BLaER1 treated with 17β-estradiol and CSF1 and Interleukin-3, amounts not matched to agents 10 nM and 100 nM (cell line): ENCODE measurements at regions not wholly inside any gene's neighbourhood (a gene's known extent, or its start where the extent isn't known, plus 50 kb on each side); places are given as distances from the start of the nearest gene placed in this dataset.

Source experiments
- H3K27ac ChIP-seq, 11 experiments: shearing (Covaris generic); formaldehyde crosslinking; 2 replicates each; pipeline ENCODE4 v1.8.1; 2022
- H3K27me3 ChIP-seq, 11 experiments: shearing (Covaris generic); formaldehyde crosslinking; 2 replicates each; pipeline ENCODE4 v1.8.1; 2022
- H3K36me3 ChIP-seq, 11 experiments: shearing (Covaris generic); formaldehyde crosslinking; 2 replicates each; pipeline ENCODE4 v1.8.1; 2022
- H3K4me1 ChIP-seq, 10 experiments: shearing (Covaris generic); formaldehyde crosslinking; 2 replicates each; pipeline ENCODE4 v1.8.1; 2022
- H3K4me2 ChIP-seq, 11 experiments: shearing (Covaris generic); formaldehyde crosslinking; 2 replicates each; pipeline ENCODE4 v1.8.1; 2022
- H3K4me3 ChIP-seq, 10 experiments: shearing (Covaris generic); formaldehyde crosslinking; 2 replicates each; pipeline ENCODE4 v1.8.1; 2022
- H3K9ac ChIP-seq, 11 experiments: shearing (Covaris generic); formaldehyde crosslinking; 2 replicates each; pipeline ENCODE4 v1.8.1; 2022
- H3K9me3 ChIP-seq, 11 experiments: shearing (Covaris generic); formaldehyde crosslinking; replicated peaks in 1 of 11; 2 replicates each; pipeline ENCODE4 v1.8.1; 2022
- H4K20me1 ChIP-seq, 11 experiments: shearing (Covaris generic); formaldehyde crosslinking; 2 replicates each; pipeline ENCODE4 v1.8.1; 2022
- Cebpa-rat ChIP-seq, 11 experiments: shearing (Covaris generic); IDR thresholded peaks; 2 replicates each; pipeline ENCODE4 v1.8.1; 2022

GRCh38 chr10:4686644-4686996 lies 139.4 kb upstream of the AKR1E2 start:
- no peak overlapping the region for H3K4me2 ChIP-seq
- H4K20me1 ChIP-seq: no peaks in the 10 kb centered on the region

GRCh38 chr10:4685904-4686643 lies 139.9 kb upstream of the AKR1E2 start:
- H3K4me1 ChIP-seq: peaks cover 0 to 13% (median 0%) of the 10 kb centered on the region in 10 experiments; a peak in 4 of 20 replicates
- H3K27ac ChIP-seq: no peak overlapping the region

More at GRCh38 chr10:4686644-4686996, 139.4 kb upstream of the AKR1E2 start:
- Histone ChIP-seq H3K4me3 (no peak overlapping the region), H3K27ac (no peak overlapping the region), H3K4me1 (peaks cover 0 to 13% (median 0%) of the 10 kb centered on the region in 10 experiments; a peak in 4 of 20 replicates), H3K9me3 (no peaks in the 10 kb centered on the region), H3K36me3 (no peaks in the 10 kb centered on the region), H3K9ac (no peak overlapping the region), H3K27me3 (no peaks in the 10 kb centered on the region)
- TF ChIP-seq Cebpa-rat (IDR thresholded peaks at IDR 0.05): no peak

GRCh38 chr10:4685491-4685890 lies 140.5 kb upstream of the AKR1E2 start:
- Histone ChIP-seq H3K4me1 (peaks cover 0 to 13% (median 0%) of the 10 kb centered on the region in 10 experiments; a peak in 4 of 20 replicates), H3K9ac (no peak overlapping the region), H3K9me3 (no peaks in the 10 kb centered on the region), H3K27ac (no peak overlapping the region), H3K36me3 (no peaks in the 10 kb centered on the region), H3K4me3 (no peak overlapping the region), H3K27me3 (no peaks in the 10 kb centered on the region), H3K4me2 (no peak overlapping the region), H4K20me1 (no peaks in the 10 kb centered on the region)
- no peak for TF ChIP-seq Cebpa-rat (IDR thresholded peaks at IDR 0.05)

More at GRCh38 chr10:4685904-4686643, 139.9 kb upstream of the AKR1E2 start:
- H3K4me2 ChIP-seq: no peak overlapping the region
- no peaks in the 10 kb centered on the region for H3K27me3 ChIP-seq
- H3K36me3 ChIP-seq: no peaks in the 10 kb centered on the region
- no peaks in the 10 kb centered on the region for H3K9me3 ChIP-seq
- no peak overlapping the region for H3K9ac ChIP-seq
- no peaks in the 10 kb centered on the region for H4K20me1 ChIP-seq
- TF ChIP-seq Cebpa-rat (IDR thresholded peaks at IDR 0.05): no peak
- no peak overlapping the region for H3K4me3 ChIP-seq

GRCh38 chr10:4684434-4684833 lies 141.6 kb upstream of the AKR1E2 start:
- no peaks in the 10 kb centered on the region for H4K20me1 ChIP-seq
- H3K27ac ChIP-seq: no peak overlapping the region
- no peak overlapping the region for H3K9ac ChIP-seq
- TF ChIP-seq Cebpa-rat (IDR thresholded peaks at IDR 0.05): no peak
- H3K36me3 ChIP-seq: no peaks in the 10 kb centered on the region
- no peak overlapping the region for H3K4me3 ChIP-seq
- H3K27me3 ChIP-seq: no peaks in the 10 kb centered on the region
- H3K9me3 ChIP-seq: no peaks in the 10 kb centered on the region
- H3K4me2 ChIP-seq: no peak overlapping the region
- H3K4me1 ChIP-seq: peaks cover 0 to 13% (median 0%) of the 10 kb centered on the region in 10 experiments; a peak in 4 of 20 replicates

- Histone ChIP-seq H3K4me3 (no peak overlapping the region), H3K27me3 (no peaks in the 10 kb centered on the region), H3K27ac (no peak overlapping the region), H3K4me2 (no peak overlapping the region), H3K4me1 (peaks cover 0 to 10% (median 0%) of the 10 kb centered on the region in 10 experiments; a peak in 4 of 20 replicates), H4K20me1 (no peaks in the 10 kb centered on the region), H3K9me3 (no peaks in the 10 kb centered on the region), H3K9ac (no peak overlapping the region), H3K36me3 (no peaks in the 10 kb centered on the region)
- TF ChIP-seq Cebpa-rat (IDR thresholded peaks at IDR 0.05): no peak
These were observed 142.2 kb upstream of the AKR1E2 start for GRCh38 chr10:4683838-4684237.

- Histone ChIP-seq H4K20me1 (no peaks in the 10 kb centered on the region), H3K4me1 (peaks cover 0 to 8% (median 0%) of the 10 kb centered on the region in 10 experiments; a peak in 4 of 20 replicates), H3K9ac (no peak overlapping the region), H3K4me3 (no peak overlapping the region), H3K9me3 (no peaks in the 10 kb centered on the region), H3K27me3 (no peaks in the 10 kb centered on the region), H3K36me3 (no peaks in the 10 kb centered on the region), H3K27ac (no peak overlapping the region), H3K4me2 (no peak overlapping the region)
- no peak for TF ChIP-seq Cebpa-rat (IDR thresholded peaks at IDR 0.05)
These were observed 142.9 kb upstream of the AKR1E2 start for GRCh38 chr10:4683137-4683536.

- H4K20me1 ChIP-seq: no peaks in the 10 kb centered on the region
- no peak overlapping the region for H3K9ac ChIP-seq
- no peaks in the 10 kb centered on the region for H3K9me3 ChIP-seq
- H3K36me3 ChIP-seq: no peaks in the 10 kb centered on the region
- peaks cover 0 to 7% (median 0%) of the 10 kb centered on the region in 10 experiments; a peak in 2 of 20 replicates for H3K4me1 ChIP-seq
- H3K4me2 ChIP-seq: no peak overlapping the region
- TF ChIP-seq Cebpa-rat (IDR thresholded peaks at IDR 0.05): no peak
- no peak overlapping the region for H3K4me3 ChIP-seq
- H3K27ac ChIP-seq: no peak overlapping the region
- H3K27me3 ChIP-seq: no peaks in the 10 kb centered on the region
These were observed 146.9 kb upstream of the AKR1E2 start for GRCh38 chr10:4678951-4679671.

- no peaks in the 10 kb centered on the region for H3K36me3 ChIP-seq
- no peak overlapping the region for H3K4me3 ChIP-seq
- no peak overlapping the region for H3K4me2 ChIP-seq
- H3K27me3 ChIP-seq: no peaks in the 10 kb centered on the region
- H3K4me1 ChIP-seq: peaks cover 0 to 7% (median 0%) of the 10 kb centered on the region in 10 experiments; a peak in 2 of 20 replicates
- H4K20me1 ChIP-seq: no peaks in the 10 kb centered on the region
- H3K9ac ChIP-seq: no peak overlapping the region
- H3K9me3 ChIP-seq: no peaks in the 10 kb centered on the region
- no peak for TF ChIP-seq Cebpa-rat (IDR thresholded peaks at IDR 0.05)
- no peak overlapping the region for H3K27ac ChIP-seq
These were observed 147.7 kb upstream of the AKR1E2 start for GRCh38 chr10:4678023-4678950.
